HG03378 (cell line): ENCODE measurements at regions not wholly inside any gene's neighbourhood (a gene's known extent, or its start where the extent isn't known, plus 50 kb on each side); places are given as distances from the start of the nearest gene placed in this dataset.

Experiments used
- ATAC-seq: cut with Tn5 transposase; IDR thresholded peaks from one replicate; pipeline ENCODE4 v1.9.1; 2021; ENCODE audit warnings: mild to moderate bottlenecking, moderate library complexity; ENCODE audit not compliant: unreplicated experiment

- no peak for ATAC-seq
Observed at GRCh38 chr12:69129017-69129416, 110.4 kb upstream of the CPSF6 start.

- no peak for ATAC-seq
Observed at GRCh38 chr12:69129564-69129963, 109.8 kb upstream of the CPSF6 start.

- no peak for ATAC-seq
Observed at GRCh38 chr12:69130064-69130463, 109.3 kb upstream of the CPSF6 start.

GRCh38 chr12:69131077-69131476 lies 108.3 kb upstream of the CPSF6 start:
- ATAC-seq: no peak

GRCh38 chr12:69136931-69137613 lies 102.3 kb upstream of the CPSF6 start:
- no peak for ATAC-seq

GRCh38 chr12:69141074-69141473 lies 98.3 kb upstream of the CPSF6 start:
- no peak for ATAC-seq

- ATAC-seq: no peak
Observed at GRCh38 chr12:69149270-69149669, 90.1 kb upstream of the CPSF6 start.

GRCh38 chr12:69150083-69150795 lies 89.1 kb upstream of the CPSF6 start:
- ATAC-seq: no peak

- no peak for ATAC-seq
Observed at GRCh38 chr12:69150796-69151127, 88.6 kb upstream of the CPSF6 start.

GRCh38 chr12:69151254-69151764 lies 88.1 kb upstream of the CPSF6 start:
- ATAC-seq: no peak

GRCh38 chr12:69154585-69155363 lies 84.6 kb upstream of the CPSF6 start:
- ATAC-seq: no peak

GRCh38 chr12:69157023-69157655 lies 82.2 kb upstream of the CPSF6 start:
- peak; percentile 93 for ATAC-seq

GRCh38 chr12:69161829-69162228 lies 77.5 kb upstream of the CPSF6 start:
- peak; percentile 73 for ATAC-seq

- no peak for ATAC-seq
Observed at GRCh38 chr12:69163681-69164362, 75.5 kb upstream of the CPSF6 start.

- ATAC-seq: no peak
Observed at GRCh38 chr12:69167648-69168165, 71.7 kb upstream of the CPSF6 start.

GRCh38 chr12:69168363-69168762 lies 71.0 kb upstream of the CPSF6 start:
- no peak for ATAC-seq

GRCh38 chr12:69168828-69169227 lies 70.5 kb upstream of the CPSF6 start:
- no peak for ATAC-seq

- ATAC-seq: no peak
Observed at GRCh38 chr12:69170293-69170692, 69.1 kb upstream of the CPSF6 start.

GRCh38 chr12:69171881-69172280 lies 67.5 kb upstream of the CPSF6 start:
- ATAC-seq: no peak

GRCh38 chr12:69172491-69172890 lies 66.9 kb upstream of the CPSF6 start:
- no peak for ATAC-seq
